GM12878 (cell line): ENCODE measurements at regions not wholly inside any gene's neighbourhood (a gene's known extent, or its start where the extent isn't known, plus 50 kb on each side); places are given as distances from the start of the nearest gene placed in this dataset.
A peak's percentile ranks its signal among the peaks of the same experiment; 100 is the strongest.

Experiments used
- ATAC-seq: fragments of 200-7000 bp; cut with Tn5 transposase; 3 replicates; pipeline ENCODE4 v1.9.1; 2020; ENCODE audit warnings: mild to moderate bottlenecking, moderate library complexity
- BruUV-seq: library from RNA; stranded (reverse); fragments of 400-500 nt; replicated peaks from 2 replicates; lab custom pipeline; 2021; lab: Mats Ljungman, UMichigan
- CTCF ChIA-PET: fragments of 300-600 bp; sonication (Branson Sonifier 250); formaldehyde crosslinking; extraction: SDS; loops from one replicate; lab custom pipeline; 2021; ENCODE audit warnings: inconsistent platforms; lab: Yijun Ruan, JAX
- POLR2A ChIA-PET: fragments of 350-600 bp; formaldehyde crosslinking; extraction: SDS; loops from one replicate; lab custom pipeline; 2021; ENCODE audit warnings: inconsistent platforms; lab: Charles Lee
- RAD21 ChIA-PET: fragments of 300-600 bp; sonication (Branson Sonifier 250); formaldehyde crosslinking; loops from one replicate; lab custom pipeline; 2023; ENCODE audit warnings: antibody characterized with exemption; ENCODE audit not compliant: unreplicated experiment; lab: Charles Lee
- SMC1A ChIA-PET: fragments of 300-600 bp; sonication (Branson Sonifier 250); formaldehyde crosslinking; loops from one replicate; lab custom pipeline; 2023; ENCODE audit not compliant: unreplicated experiment, uncharacterized antibody; lab: Charles Lee
- DNase-seq: peaks from one replicate; pipeline ENCODE4 v3.0.0-alpha.2; 2011; ENCODE audit warnings: low read depth, low spot score
- FAIRE-seq: peaks from 3 replicates; lab custom pipeline; 2011; peaks lifted over from hg19 to GRCh38; lab: Jason Lieb, UNC
- H2AFZ ChIP-seq: 2 replicates; pipeline ENCODE4 v1.6.0; 2011; ENCODE audit warnings: low read depth, low read length, control low read depth; ENCODE audit not compliant: control insufficient read depth
- H3K27ac ChIP-seq: 2 replicates; pipeline ENCODE4 v1.5.1; 2011; ENCODE audit warnings: control low read depth; ENCODE audit not compliant: control insufficient read depth, insufficient read depth
- H3K27me3 ChIP-seq, 2 experiments: replicated peaks in 1 of 2; 2 replicates each; pipeline versions ENCODE4 v1.6.0 to v1.6.1; 2011; ENCODE audit warnings: low read length in 1 of 2; ENCODE audit not compliant: control insufficient read depth in 2 of 2, insufficient read depth in 2 of 2
- H3K36me3 ChIP-seq, 2 experiments: 2 replicates each; pipeline ENCODE4 v1.5.1; 2011; ENCODE audit warnings: low read length in 1 of 2; ENCODE audit not compliant: control insufficient read depth in 2 of 2, insufficient read depth in 2 of 2
- H3K4me1 ChIP-seq: 2 replicates; pipeline ENCODE4 v1.6.1; 2011; ENCODE audit warnings: mild to moderate bottlenecking, low read length, moderate library complexity, mixed read lengths; ENCODE audit not compliant: control insufficient read depth, insufficient read depth
- H3K4me2 ChIP-seq: 2 replicates; pipeline ENCODE4 v1.6.0; 2011; ENCODE audit warnings: control low read depth; ENCODE audit not compliant: control insufficient read depth, insufficient read depth
- H3K4me3 ChIP-seq: fragments of 200-600 bp; sonication (generic); 2 replicates; pipeline ENCODE4 v1.5.1; 2016
- H3K79me2 ChIP-seq: 2 replicates; pipeline ENCODE4 v1.6.0; 2011; ENCODE audit warnings: low read length; ENCODE audit not compliant: control insufficient read depth, insufficient read depth
- H3K9ac ChIP-seq: 2 replicates; pipeline ENCODE4 v1.8.0; 2011; ENCODE audit warnings: low read length, control low read depth, mixed read lengths; ENCODE audit not compliant: control insufficient read depth, insufficient read depth
- H3K9me3 ChIP-seq: replicated peaks from 3 replicates; pipeline ENCODE4 v1.5.1; 2011; ENCODE audit warnings: mild to moderate bottlenecking, low read length; ENCODE audit not compliant: control insufficient read depth, insufficient read depth
- H4K20me1 ChIP-seq: 2 replicates; pipeline ENCODE4 v1.6.0; 2011; ENCODE audit not compliant: control insufficient read depth, insufficient read depth
- CEBPB ChIP-seq, 2 experiments: fragments of 150-350 bp in 1 of 2; IDR thresholded peaks; 2 replicates each; pipeline ENCODE4 v1.6.1; 2012 to 2014; ENCODE audit warnings: low read depth in 2 of 2, low read length in 2 of 2, borderline replicate concordance in 1 of 2, inconsistent platforms in 1 of 2
- E4F1 ChIP-seq: fragments of 450-650 bp; IDR thresholded peaks from 2 replicates; pipeline ENCODE4 v1.6.1; 2018; ENCODE audit warnings: borderline replicate concordance, mild to moderate bottlenecking; ENCODE audit not compliant: partially characterized antibody
- NFIC ChIP-seq: IDR thresholded peaks from 2 replicates; pipeline ENCODE4 v1.6.1; 2012; ENCODE audit warnings: low read depth, mild to moderate bottlenecking, inconsistent platforms, low read length, moderate library complexity
- NR2C1 ChIP-seq: fragments of 450-650 bp; IDR thresholded peaks from 2 replicates; pipeline ENCODE4 v1.6.1; 2017; ENCODE audit warnings: antibody characterized with exemption, mild to moderate bottlenecking, moderate library complexity
- RELB ChIP-seq: fragments of 450-650 bp; IDR thresholded peaks from 2 replicates; pipeline ENCODE4 v1.6.1; 2017; ENCODE audit warnings: low read depth, mild to moderate bottlenecking, moderate library complexity
- ZBTB33 ChIP-seq: fragments of 450-650 bp; IDR thresholded peaks from 2 replicates; pipeline ENCODE4 v1.6.1; 2017; ENCODE audit warnings: mild to moderate bottlenecking
- ZNF687 ChIP-seq: fragments of 450-650 bp; IDR thresholded peaks from 2 replicates; pipeline ENCODE4 v1.6.1; 2017; ENCODE audit warnings: mild to moderate bottlenecking, moderate library complexity
- WGBS: methylation state at CpG from one replicate; pipeline ENCODE4 v1.1.6; 2016; ENCODE audit warnings: low lambda C conversion rate; ENCODE audit not compliant: insufficient replicate concordance, insufficient coverage; ENCODE audit errors: missing lambda C conversion rate; 5-methylcytosine and 5-hydroxymethylcytosine counted together
- in situ Hi-C: fragments of 300-500 bp; cut with MboI; formaldehyde crosslinking; loops from 9 replicates; pipeline ENCODE4 v1.14.3; 2018; ENCODE audit warnings: mixed read lengths
- intact Hi-C: fragments of 100-400 bp; cut with micrococcal nuclease; formaldehyde crosslinking; loops from one replicate; pipeline ENCODE4 v1.14.2; 2022; ENCODE audit not compliant: unreplicated experiment

- no peak for TF ChIP-seq CEBPB (IDR thresholded peaks at IDR 0.05; ENCODE audit: borderline replicate concordance in 1 of 2, low read depth in 2 of 2, low read length in 2 of 2)
- no peak for TF ChIP-seq E4F1
- no peak; the same call in 1 of the 2 replicates for TF ChIP-seq RELB
These were observed 138.6 kb downstream of the B3GNT2 start (continued) for GRCh38 chr2:62334440-62335058.

- H3K79me2 ChIP-seq = peaks cover 1% of the 10 kb centered on the region
- BruUV-seq = TSS peak; percentile 76
- ChIA-PET CTCF (interaction anchor here (0.8 to 3.2 kb wide), 13 partner anchors 12 to 133 kb away, joined by 3 to 15 read pairs (median 3); no protein-coding TSS in a partner anchor), RAD21 (interaction anchor here (0.6 to 6.2 kb wide), 19 partner anchors 9 to 324 kb away, joined by 3 to 126 read pairs (median 5); no protein-coding TSS in a partner anchor), SMC1A (interaction anchor here (0.8 to 16.4 kb wide), 12 partner anchors 14 to 440 kb away, joined by 3 to 467 read pairs (median 4); no protein-coding TSS in a partner anchor), POLR2A (interaction anchor here (1.1 to 5.2 kb wide), 8 partner anchors 10 to 204 kb away, joined by 3 to 37 read pairs (median 10); no protein-coding TSS in a partner anchor)
- DNase-seq (no peak), FAIRE-seq (no peak), ATAC-seq (peak; percentile 24)
- H3K27ac ChIP-seq = peak overlapping the region; percentile 99
- intact Hi-C loops = no loop called here
- in situ Hi-C loops = no loop called here
- H3K4me2 ChIP-seq = peak overlapping the region; percentile 0; the same call in 1 of the 2 replicates
- H4K20me1 ChIP-seq = no peaks in the 10 kb centered on the region
- H3K36me3 ChIP-seq = no peaks in the 10 kb centered on the region
- peaks cover 40% of the 10 kb centered on the region for H3K4me1 ChIP-seq
- H3K4me3 ChIP-seq = no peak overlapping the region
- H3K27me3 ChIP-seq = no peaks in the 10 kb centered on the region
- peak overlapping the region; percentile 75 for H2AFZ ChIP-seq
- TF ChIP-seq ZNF687 (no peak), NR2C1 (no peak), ZBTB33 (peak; percentile 78; the same call in 1 of the 2 replicates), NFIC (no peak)
- peak overlapping the region; percentile 63 for H3K9ac ChIP-seq
- 73% methylated on average over 4 of the region's 4 CpGs for WGBS
- H3K9me3 ChIP-seq = peaks cover 4% of the 10 kb centered on the region; the same call in 2 of the 3 replicates
These were observed 138.1 kb downstream of the B3GNT2 start for GRCh38 chr2:62334009-62334408.
